Osteocyte (in vitro differentiated cells): ENCODE measurements at regions not wholly inside any gene's neighbourhood (a gene's known extent, or its start where the extent isn't known, plus 50 kb on each side); places are given as distances from the start of the nearest gene placed in this dataset.
"Not testable (repeated sequence)": the region's sequence is repeated elsewhere in the genome, so short reads cannot be mapped to it uniquely, and the experiment has no call there.

Source experiments
- DNase-seq: peaks from one replicate; pipeline ENCODE4 v3.0.0; 2021; ENCODE audit warnings: mixed read lengths; ENCODE audit not compliant: unreplicated experiment; ENCODE audit errors: extremely low spot score
- H3K27ac Mint-ChIP-seq: one replicate; pipeline ENCODE4 v1.8.0; 2021; ENCODE audit warnings: mild to moderate bottlenecking, mixed read lengths; ENCODE audit not compliant: unreplicated experiment
- H3K27me3 Mint-ChIP-seq: one replicate; pipeline ENCODE4 v1.8.0; 2021; ENCODE audit warnings: mixed read lengths; ENCODE audit not compliant: unreplicated experiment
- H3K36me3 Mint-ChIP-seq: one replicate; pipeline ENCODE4 v1.8.0; 2021; ENCODE audit warnings: mixed read lengths; ENCODE audit not compliant: unreplicated experiment
- H3K4me1 Mint-ChIP-seq: one replicate; pipeline ENCODE4 v1.8.0; 2021; ENCODE audit warnings: mixed read lengths; ENCODE audit not compliant: unreplicated experiment
- H3K4me3 Mint-ChIP-seq: one replicate; pipeline ENCODE4 v1.8.0; 2021; ENCODE audit warnings: mild to moderate bottlenecking, moderate library complexity, mixed read lengths; ENCODE audit not compliant: unreplicated experiment
- H3K9me3 Mint-ChIP-seq: one replicate; pipeline ENCODE4 v1.8.0; 2021; ENCODE audit warnings: mixed read lengths; ENCODE audit not compliant: unreplicated experiment
- TF ChIP-seq, protein P1 (sequence below): fragments of 200-600 bp; sonication (generic); IDR thresholded peaks from 2 replicates; pipeline ENCODE4 v1.5.0; 2021; ENCODE audit warnings: antibody characterized with exemption, mild to moderate bottlenecking, moderate library complexity

GRCh38 chr2:18047896-18048657, 169.6 kb downstream of the KCNS3 start:
- DNase-seq, result no peak
- Mint-ChIP-seq H3K27ac (no peak overlapping the region), H3K4me1 (no peaks in the 10 kb centered on the region), H3K4me3 (no peak overlapping the region), H3K27me3 (no peaks in the 10 kb centered on the region), H3K9me3 (peaks cover 18% of the 10 kb centered on the region), H3K36me3 (no peaks in the 10 kb centered on the region)
- TF ChIP-seq, protein P1, sequence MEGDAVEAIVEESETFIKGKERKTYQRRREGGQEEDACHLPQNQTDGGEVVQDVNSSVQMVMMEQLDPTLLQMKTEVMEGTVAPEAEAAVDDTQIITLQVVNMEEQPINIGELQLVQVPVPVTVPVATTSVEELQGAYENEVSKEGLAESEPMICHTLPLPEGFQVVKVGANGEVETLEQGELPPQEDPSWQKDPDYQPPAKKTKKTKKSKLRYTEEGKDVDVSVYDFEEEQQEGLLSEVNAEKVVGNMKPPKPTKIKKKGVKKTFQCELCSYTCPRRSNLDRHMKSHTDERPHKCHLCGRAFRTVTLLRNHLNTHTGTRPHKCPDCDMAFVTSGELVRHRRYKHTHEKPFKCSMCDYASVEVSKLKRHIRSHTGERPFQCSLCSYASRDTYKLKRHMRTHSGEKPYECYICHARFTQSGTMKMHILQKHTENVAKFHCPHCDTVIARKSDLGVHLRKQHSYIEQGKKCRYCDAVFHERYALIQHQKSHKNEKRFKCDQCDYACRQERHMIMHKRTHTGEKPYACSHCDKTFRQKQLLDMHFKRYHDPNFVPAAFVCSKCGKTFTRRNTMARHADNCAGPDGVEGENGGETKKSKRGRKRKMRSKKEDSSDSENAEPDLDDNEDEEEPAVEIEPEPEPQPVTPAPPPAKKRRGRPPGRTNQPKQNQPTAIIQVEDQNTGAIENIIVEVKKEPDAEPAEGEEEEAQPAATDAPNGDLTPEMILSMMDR, result no peak

DNA sequence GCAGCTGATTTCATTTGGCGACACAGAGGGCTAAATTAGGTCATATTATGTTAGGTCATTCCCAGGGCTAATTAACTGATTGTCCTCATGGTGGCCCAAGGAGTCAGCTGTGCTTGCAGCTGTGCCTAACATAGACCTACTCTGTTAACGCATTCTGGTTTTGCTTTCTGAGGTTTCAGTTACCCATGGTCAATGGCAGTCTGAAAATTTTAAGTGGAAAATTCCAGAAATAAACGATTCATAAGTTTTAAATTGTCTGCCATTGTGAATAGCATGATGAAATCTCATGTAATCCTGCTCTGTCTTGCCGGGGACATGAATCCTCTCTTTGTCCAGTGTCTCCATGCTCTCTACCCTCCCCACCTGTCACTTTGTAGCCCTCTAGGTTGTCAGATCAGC, 168.7 kb downstream of the KCNS3 start:
- Mint-ChIP-seq H3K36me3 (no peaks in the 10 kb centered on the region), H3K4me3 (no peak overlapping the region), H3K9me3 (peaks cover 18% of the 10 kb centered on the region), H3K4me1 (no peaks in the 10 kb centered on the region), H3K27me3 (no peaks in the 10 kb centered on the region), H3K27ac (no peak overlapping the region)
- DNase-seq, result no peak
- TF ChIP-seq, protein P1, result no peak

- no peaks in the 10 kb centered on the region for H3K4me1 Mint-ChIP-seq
- H3K27me3 Mint-ChIP-seq, result no peaks in the 10 kb centered on the region
- no peak for DNase-seq
- H3K36me3 Mint-ChIP-seq, result no peaks in the 10 kb centered on the region
- H3K4me3 Mint-ChIP-seq, result no peak overlapping the region
- peaks cover 13% of the 10 kb centered on the region for H3K9me3 Mint-ChIP-seq
- no peak overlapping the region for H3K27ac Mint-ChIP-seq
- TF ChIP-seq, protein P1, result no peak
Observed at GRCh38 chr2:18046558-18047212, 168.2 kb downstream of the KCNS3 start.

GRCh38 chr2:18046017-18046416, 167.6 kb downstream of the KCNS3 start:
- H3K27me3 Mint-ChIP-seq, result no peaks in the 10 kb centered on the region
- no peaks in the 10 kb centered on the region for H3K4me1 Mint-ChIP-seq
- DNase-seq, result no peak
- TF ChIP-seq, protein P1, result no peak
- no peak overlapping the region for H3K27ac Mint-ChIP-seq
- no peak overlapping the region for H3K4me3 Mint-ChIP-seq
- H3K9me3 Mint-ChIP-seq, result peaks cover 10% of the 10 kb centered on the region
- no peaks in the 10 kb centered on the region for H3K36me3 Mint-ChIP-seq

DNA sequence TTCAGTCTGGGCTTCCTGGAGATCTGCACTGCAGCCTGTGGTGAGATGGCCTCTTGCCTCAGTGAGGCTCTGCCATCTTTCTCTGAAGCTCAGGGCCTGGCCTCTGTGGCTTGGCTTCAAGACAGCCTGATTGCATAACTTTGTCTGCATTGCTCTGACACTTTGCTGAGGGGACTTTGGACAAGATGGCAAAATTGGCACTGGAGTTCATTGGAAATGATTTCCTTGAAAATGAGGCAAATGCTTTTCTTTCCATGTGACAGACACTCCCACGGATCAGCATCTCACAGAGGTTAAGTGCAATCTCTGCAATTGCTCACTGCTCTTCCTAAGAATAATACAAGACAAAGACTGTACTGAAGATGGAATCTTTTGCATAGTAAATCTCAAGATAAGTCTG, 166.8 kb downstream of the KCNS3 start:
- DNase-seq, result no peak
- Mint-ChIP-seq H3K4me1 (no peaks in the 10 kb centered on the region), H3K36me3 (no peaks in the 10 kb centered on the region), H3K27me3 (no peaks in the 10 kb centered on the region), H3K9me3 (peaks cover 14% of the 10 kb centered on the region), H3K27ac (no peak overlapping the region), H3K4me3 (no peak overlapping the region)
- TF ChIP-seq, protein P1, result no peak

DNA sequence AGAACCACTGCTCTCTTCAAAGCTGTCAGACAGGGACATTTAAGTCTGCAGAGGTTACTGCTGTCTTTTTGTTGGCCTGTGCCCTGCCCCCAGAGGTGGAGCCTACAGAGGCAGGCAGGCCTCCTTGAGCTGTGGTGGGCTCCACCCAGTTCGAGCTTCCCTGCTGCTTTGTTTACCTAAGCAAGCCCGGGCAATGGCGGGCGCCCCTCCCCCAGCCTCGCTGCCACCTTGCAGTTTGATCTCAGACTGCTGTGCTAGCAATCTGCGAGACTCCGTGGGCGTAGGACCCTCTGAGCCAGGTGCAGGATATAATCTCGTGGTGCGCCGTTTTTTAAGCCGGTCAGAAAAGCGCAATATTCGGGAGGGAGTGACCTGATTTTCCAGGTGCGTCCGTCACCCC, 138.9 kb downstream of the KCNS3 start:
- H3K4me1 Mint-ChIP-seq, H3K36me3 Mint-ChIP-seq, H3K27ac Mint-ChIP-seq, DNase-seq, H3K27me3 Mint-ChIP-seq, H3K4me3 Mint-ChIP-seq: not testable (repeated sequence)
- peaks cover 34% of the 10 kb centered on the region for H3K9me3 Mint-ChIP-seq
